Uterus (tissue), 2 donors: ENCODE measurements at regions not wholly inside any gene's neighbourhood (a gene's known extent, or its start where the extent isn't known, plus 50 kb on each side); places are given as distances from the start of the nearest gene placed in this dataset.

ENCODE experiments used
- POLR2A ChIP-seq, 2 donors: fragments of 450-650 bp; IDR thresholded peaks; one replicate each; pipeline ENCODE4 v1.6.1; 2016; ENCODE audit warnings: antibody characterized with exemption in 2 of 2, mild to moderate bottlenecking in 1 of 2, moderate library complexity in 1 of 2
- TF ChIP-seq, protein P1 (sequence below), 4 experiments: fragments of 200-600 bp in 2 of 4; fragments of 450-650 bp in 2 of 4; sonication (generic) in 2 of 4; IDR thresholded peaks; one replicate each; pipeline ENCODE4 v1.5.1; 2016 to 2019; ENCODE audit warnings: antibody characterized with exemption in 4 of 4, mild to moderate bottlenecking in 2 of 4, moderate library complexity in 1 of 4

DNA sequence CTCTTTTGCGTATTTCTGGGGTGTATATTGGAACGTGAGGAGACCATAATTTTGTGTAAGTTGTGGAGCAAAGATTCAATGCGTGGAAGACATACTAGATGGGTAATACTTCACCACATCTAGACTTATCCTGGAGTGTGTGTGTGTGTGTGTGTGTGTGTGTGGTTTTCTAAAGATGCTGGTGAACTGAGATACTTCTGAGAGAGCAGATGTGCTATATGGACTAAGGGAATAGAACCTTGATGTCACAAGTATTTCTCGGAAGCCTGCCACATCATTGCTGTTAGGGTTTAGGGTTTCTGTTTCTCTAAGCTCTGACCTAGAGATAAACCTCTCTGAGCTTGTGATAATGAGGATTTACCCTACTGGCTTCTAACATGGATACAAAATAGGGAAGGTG lies 138.8 kb downstream of the DACT1 start:
- TF ChIP-seq, protein P1, sequence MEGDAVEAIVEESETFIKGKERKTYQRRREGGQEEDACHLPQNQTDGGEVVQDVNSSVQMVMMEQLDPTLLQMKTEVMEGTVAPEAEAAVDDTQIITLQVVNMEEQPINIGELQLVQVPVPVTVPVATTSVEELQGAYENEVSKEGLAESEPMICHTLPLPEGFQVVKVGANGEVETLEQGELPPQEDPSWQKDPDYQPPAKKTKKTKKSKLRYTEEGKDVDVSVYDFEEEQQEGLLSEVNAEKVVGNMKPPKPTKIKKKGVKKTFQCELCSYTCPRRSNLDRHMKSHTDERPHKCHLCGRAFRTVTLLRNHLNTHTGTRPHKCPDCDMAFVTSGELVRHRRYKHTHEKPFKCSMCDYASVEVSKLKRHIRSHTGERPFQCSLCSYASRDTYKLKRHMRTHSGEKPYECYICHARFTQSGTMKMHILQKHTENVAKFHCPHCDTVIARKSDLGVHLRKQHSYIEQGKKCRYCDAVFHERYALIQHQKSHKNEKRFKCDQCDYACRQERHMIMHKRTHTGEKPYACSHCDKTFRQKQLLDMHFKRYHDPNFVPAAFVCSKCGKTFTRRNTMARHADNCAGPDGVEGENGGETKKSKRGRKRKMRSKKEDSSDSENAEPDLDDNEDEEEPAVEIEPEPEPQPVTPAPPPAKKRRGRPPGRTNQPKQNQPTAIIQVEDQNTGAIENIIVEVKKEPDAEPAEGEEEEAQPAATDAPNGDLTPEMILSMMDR (IDR thresholded peaks at IDR 0.05) = no peak
- no peak for TF ChIP-seq POLR2A (IDR thresholded peaks at IDR 0.05)
